Pancreas (tissue), 10 donors: ENCODE measurements at regions not wholly inside any gene's neighbourhood (a gene's known extent, or its start where the extent isn't known, plus 50 kb on each side); places are given as distances from the start of the nearest gene placed in this dataset.

Experiments
- ATAC-seq, 4 donors: fragments of 200-7000 bp; cut with Tn5 transposase; one replicate each; pipeline versions ENCODE4 v1.8.0 to v1.9.1; 2020; ENCODE audit warnings: mild to moderate bottlenecking in 4 of 4, moderate library complexity in 4 of 4
- DNase-seq, 6 donors: peaks; one replicate each; pipeline ENCODE4 v3.0.0-alpha.2; 2020
- FAIRE-seq: peaks from 2 replicates; lab custom pipeline; 2012; peaks lifted over from hg19 to GRCh38; lab: Jason Lieb, UNC
- H3K27ac ChIP-seq, 4 donors: fragments of 200-600 bp; sonication (generic); 1 replicate in 3 of 4; 2 replicates in 1 of 4; pipeline versions ENCODE4 v1.5.0 to v1.8.0; 2020
- H3K27me3 ChIP-seq, 4 donors: fragments of 200-600 bp; one replicate each; pipeline ENCODE4 v1.8.0; 2021
- H3K36me3 ChIP-seq, 3 donors: fragments of 200-600 bp; sonication (generic) in 1 of 3; one replicate each; pipeline versions ENCODE4 v1.5.0 to v1.8.0; 2020 to 2021
- H3K4me1 ChIP-seq, 3 donors: fragments of 200-600 bp; one replicate each; pipeline ENCODE4 v1.8.0; 2021
- H3K4me3 ChIP-seq, 4 donors: fragments of 200-600 bp; sonication (generic) in 2 of 4; one replicate each; pipeline versions ENCODE4 v1.5.0 to v1.8.0; 2020 to 2021
- H3K9me3 ChIP-seq, 4 donors: fragments of 200-600 bp; one replicate each; pipeline ENCODE4 v1.8.0; 2021
- WGBS, 2 donors: extraction: QIAGEN DNeasy Blood & Tissue Kit; methylation state at CpG; one replicate each; pipeline ENCODE4 v1.1.7; 2013; 5-methylcytosine and 5-hydroxymethylcytosine counted together
- intact Hi-C, 3 donors: fragments of 100-400 bp; cut with DNase I; formaldehyde crosslinking; loops; one replicate each; pipeline versions ENCODE4 v1.11.1 to v1.14.2; 2022
- TF ChIP-seq, protein P1 (sequence below), 4 donors: fragments of 200-600 bp; sonication (generic) in 3 of 4; IDR thresholded peaks; one replicate each; pipeline versions ENCODE4 v1.5.0 to v1.8.0; 2021; ENCODE audit warnings: antibody characterized with exemption in 4 of 4
- donor health status: healthy with polysubstance abuse.
- donor health status: DM: no; HTN: no; CAD: no; lungs with moderate emphysema.
- donor health status: DM: no; HTN: no; CAD: no.
- donor health status: control.
- donor health status: control.
- donor health status: Bipolar disorder and iron deficiency.
- donor health status: DM: yes; HTN: yes; CAD: no.
- donor health status: DM: no; HTN: no; CAD: no.
- donor health status: DM: no; HTN: no; CAD: no.
- donor health status: DM: yes; HTN: yes; CAD: no.

GRCh38 chr9:29701971-29702370 lies 2128.7 kb upstream of the C9orf72 start:
- H3K4me1 ChIP-seq: no peaks in the 10 kb centered on the region
- no peak overlapping the region for H3K4me3 ChIP-seq
- no peaks in the 10 kb centered on the region for H3K36me3 ChIP-seq
- no peak overlapping the region for H3K27ac ChIP-seq
- no peak for FAIRE-seq
- H3K9me3 ChIP-seq: no peaks in the 10 kb centered on the region
- TF ChIP-seq, protein P1, sequence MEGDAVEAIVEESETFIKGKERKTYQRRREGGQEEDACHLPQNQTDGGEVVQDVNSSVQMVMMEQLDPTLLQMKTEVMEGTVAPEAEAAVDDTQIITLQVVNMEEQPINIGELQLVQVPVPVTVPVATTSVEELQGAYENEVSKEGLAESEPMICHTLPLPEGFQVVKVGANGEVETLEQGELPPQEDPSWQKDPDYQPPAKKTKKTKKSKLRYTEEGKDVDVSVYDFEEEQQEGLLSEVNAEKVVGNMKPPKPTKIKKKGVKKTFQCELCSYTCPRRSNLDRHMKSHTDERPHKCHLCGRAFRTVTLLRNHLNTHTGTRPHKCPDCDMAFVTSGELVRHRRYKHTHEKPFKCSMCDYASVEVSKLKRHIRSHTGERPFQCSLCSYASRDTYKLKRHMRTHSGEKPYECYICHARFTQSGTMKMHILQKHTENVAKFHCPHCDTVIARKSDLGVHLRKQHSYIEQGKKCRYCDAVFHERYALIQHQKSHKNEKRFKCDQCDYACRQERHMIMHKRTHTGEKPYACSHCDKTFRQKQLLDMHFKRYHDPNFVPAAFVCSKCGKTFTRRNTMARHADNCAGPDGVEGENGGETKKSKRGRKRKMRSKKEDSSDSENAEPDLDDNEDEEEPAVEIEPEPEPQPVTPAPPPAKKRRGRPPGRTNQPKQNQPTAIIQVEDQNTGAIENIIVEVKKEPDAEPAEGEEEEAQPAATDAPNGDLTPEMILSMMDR (IDR thresholded peaks at IDR 0.05): no peak
- intact Hi-C loops: no loop called here
- no peak for DNase-seq
- no peak for ATAC-seq
- no peaks in the 10 kb centered on the region for H3K27me3 ChIP-seq

DNA sequence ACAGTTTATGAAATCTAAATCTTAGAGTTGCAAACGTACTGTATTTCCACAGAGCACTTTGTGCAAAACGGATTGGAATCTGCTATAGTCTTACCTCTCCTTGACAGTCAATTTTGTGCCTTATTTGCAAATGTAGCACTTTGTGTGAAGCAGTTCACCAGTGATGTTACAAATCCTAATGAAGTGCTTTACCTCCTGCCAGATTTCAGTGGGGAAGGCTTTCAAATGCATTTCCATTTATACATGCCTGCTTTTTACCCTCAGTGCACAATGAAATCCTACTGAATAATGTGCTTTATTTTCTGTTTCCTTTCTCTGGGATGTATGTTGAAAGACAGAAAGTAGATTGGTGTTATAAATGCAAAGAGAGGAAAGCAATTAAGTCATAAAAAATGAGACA lies 2141.6 kb upstream of the C9orf72 start:
- Histone ChIP-seq H3K36me3 (no peaks in the 10 kb centered on the region), H3K27ac (no peak overlapping the region), H3K4me1 (no peaks in the 10 kb centered on the region), H3K4me3 (no peak overlapping the region), H3K9me3 (no peaks in the 10 kb centered on the region), H3K27me3 (no peaks in the 10 kb centered on the region)
- FAIRE-seq (no peak), ATAC-seq (no peak), DNase-seq (no peak)
- WGBS, 2 donors: 28 to 32% methylated on average over 2 of the region's 2 CpGs
- TF ChIP-seq, protein P1 (IDR thresholded peaks at IDR 0.05): no peak
- intact Hi-C loops: no loop called here

DNA sequence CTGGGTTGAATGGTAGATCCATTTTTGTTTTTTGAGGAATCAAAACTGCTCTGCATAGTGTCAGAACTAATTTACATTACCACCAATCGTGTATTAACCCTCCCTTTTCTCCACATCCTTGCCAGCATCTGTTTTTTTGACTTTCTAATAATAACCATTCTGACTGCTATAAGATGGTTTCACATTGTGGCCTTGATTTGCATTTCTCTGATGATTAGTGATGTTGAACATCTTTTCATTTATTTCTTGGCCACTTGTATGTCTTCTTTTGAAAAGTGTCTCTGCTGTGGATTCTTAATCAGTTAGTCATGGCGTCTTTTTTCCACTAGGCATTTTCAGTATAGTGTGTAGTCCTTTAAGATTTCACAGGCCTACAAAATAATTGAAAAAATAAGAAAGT lies 2144.3 kb upstream of the C9orf72 start:
- Histone ChIP-seq H3K36me3 (no peaks in the 10 kb centered on the region), H3K9me3 (no peaks in the 10 kb centered on the region), H3K27ac (no peak overlapping the region), H3K27me3 (no peaks in the 10 kb centered on the region), H3K4me3 (no peak overlapping the region), H3K4me1 (no peaks in the 10 kb centered on the region)
- FAIRE-seq (no peak), DNase-seq (no peak), ATAC-seq (no peak)
- 54 to 61% methylated on average over 2 of the region's 2 CpGs for WGBS, 2 donors
- intact Hi-C loops: no loop called here
- TF ChIP-seq, protein P1 (IDR thresholded peaks at IDR 0.05): no peak

GRCh38 chr9:29730163-29730562 lies 2156.9 kb upstream of the C9orf72 start:
- FAIRE-seq (no peak), ATAC-seq (no peak), DNase-seq (no peak)
- H3K27me3 ChIP-seq: no peaks in the 10 kb centered on the region
- no peaks in the 10 kb centered on the region for H3K4me1 ChIP-seq
- WGBS, 2 donors: 4 to 7% methylated on average over 1 of the region's 1 CpG
- H3K9me3 ChIP-seq: no peaks in the 10 kb centered on the region
- H3K36me3 ChIP-seq: no peaks in the 10 kb centered on the region
- intact Hi-C loops: no loop called here
- no peak overlapping the region for H3K27ac ChIP-seq
- TF ChIP-seq, protein P1 (IDR thresholded peaks at IDR 0.05): no peak
- H3K4me3 ChIP-seq: no peak overlapping the region

DNA sequence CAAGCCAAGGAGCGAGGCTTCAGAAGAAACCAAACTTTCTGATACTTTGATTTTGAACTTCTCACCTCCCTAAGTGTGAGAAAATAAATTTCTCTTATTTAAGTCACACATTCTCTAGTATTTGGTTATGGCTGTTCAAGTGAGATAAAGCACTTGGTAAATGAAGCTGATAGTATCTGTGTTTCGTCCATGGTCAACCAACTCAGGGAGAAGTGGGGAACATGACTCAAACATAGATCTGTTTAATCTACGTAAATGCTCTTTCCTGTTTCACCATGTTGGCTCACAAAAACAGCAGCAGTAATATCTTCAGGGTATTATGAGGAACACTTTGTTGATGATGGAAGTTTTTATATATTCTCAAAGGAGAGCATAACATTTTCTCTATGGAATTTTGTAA lies 2167.2 kb upstream of the C9orf72 start:
- ATAC-seq (no peak), FAIRE-seq (no peak), DNase-seq (no peak)
- intact Hi-C loops: no loop called here
- H3K36me3 ChIP-seq: no peaks in the 10 kb centered on the region
- no peaks in the 10 kb centered on the region for H3K27me3 ChIP-seq
- TF ChIP-seq, protein P1 (IDR thresholded peaks at IDR 0.05): no peak
- no peaks in the 10 kb centered on the region for H3K4me1 ChIP-seq
- H3K4me3 ChIP-seq: no peak overlapping the region
- WGBS, 2 donors: 47 to 51% methylated on average over 3 of the region's 3 CpGs
- H3K27ac ChIP-seq: no peak overlapping the region
- no peaks in the 10 kb centered on the region for H3K9me3 ChIP-seq
